Tibial artery (tissue), 4 donors: ENCODE measurements at regions not wholly inside any gene's neighbourhood (a gene's known extent, or its start where the extent isn't known, plus 50 kb on each side); places are given as distances from the start of the nearest gene placed in this dataset.

ENCODE experiments used
- DNase-seq, 2 donors: peaks; one replicate each; pipeline ENCODE4 v3.0.0-alpha.2; 2019
- H3K27ac ChIP-seq, 2 donors: fragments of 200-600 bp; sonication (generic) in 1 of 2; 1 replicate in 1 of 2; 2 replicates in 1 of 2; pipeline ENCODE4 v1.5.1; 2018 to 2019; ENCODE audit warnings: mild to moderate bottlenecking in 1 of 2
- H3K27me3 ChIP-seq, 2 donors: fragments of 200-600 bp; sonication (generic) in 1 of 2; one replicate each; pipeline versions ENCODE4 v1.5.1 to v1.6.0; 2016 to 2019
- H3K36me3 ChIP-seq, 3 donors: fragments of 200-600 bp; sonication (generic) in 2 of 3; one replicate each; pipeline ENCODE4 v1.5.1; 2016 to 2019; ENCODE audit warnings: mild to moderate bottlenecking in 2 of 3
- H3K4me1 ChIP-seq, 4 donors: fragments of 200-600 bp; sonication (generic) in 2 of 4; 1 replicate in 3 of 4; 2 replicates in 1 of 4; pipeline ENCODE4 v1.5.1; 2016 to 2019
- H3K4me3 ChIP-seq, 2 donors: fragments of 200-600 bp; sonication (generic) in 1 of 2; 1 replicate in 1 of 2; 2 replicates in 1 of 2; pipeline ENCODE4 v1.5.1; 2018 to 2019; ENCODE audit warnings: mild to moderate bottlenecking in 2 of 2
- H3K9me3 ChIP-seq, 3 donors: fragments of 200-600 bp; sonication (generic) in 1 of 3; one replicate each; pipeline ENCODE4 v1.5.1; 2016 to 2019
- intact Hi-C: fragments of 100-400 bp; cut with DNase I; formaldehyde crosslinking; loops from one replicate; pipeline ENCODE4 v1.15.0; 2023; ENCODE audit warnings: low total_unique reads
- TF ChIP-seq, protein P1 (sequence below), 2 experiments: fragments of 200-600 bp in 1 of 2; fragments of 450-650 bp in 1 of 2; IDR thresholded peaks; one replicate each; pipeline ENCODE4 v1.5.1; 2017 to 2019; ENCODE audit warnings: antibody characterized with exemption in 2 of 2, mild to moderate bottlenecking in 1 of 2, moderate library complexity in 1 of 2

DNA sequence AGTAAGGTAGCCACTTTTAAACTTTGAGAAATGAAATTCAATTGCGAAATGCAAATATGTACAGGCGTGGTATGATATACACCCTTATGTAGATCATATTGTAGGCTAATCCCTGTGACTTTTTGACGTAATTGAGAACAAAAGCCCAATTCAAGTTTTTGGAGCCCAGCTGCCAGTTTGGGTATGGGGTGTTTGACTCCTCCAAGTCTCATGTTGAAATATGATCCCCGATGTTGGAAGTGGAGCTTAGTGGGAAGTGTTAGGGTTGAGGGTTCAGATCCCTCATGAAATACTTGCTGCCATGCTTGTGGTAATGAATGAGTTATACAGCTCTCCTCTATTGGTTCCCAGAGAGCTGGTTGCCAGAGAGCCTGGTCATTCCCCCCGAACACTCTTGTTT lies 1666.8 kb downstream of the SUCLG1 start:
- Histone ChIP-seq H3K9me3 (no peaks in the 10 kb centered on the region), H3K27ac (no peak overlapping the region), H3K27me3 (no peaks in the 10 kb centered on the region), H3K4me3 (no peak overlapping the region), H3K4me1 (no peaks in the 10 kb centered on the region), H3K36me3 (no peaks in the 10 kb centered on the region)
- intact Hi-C loops, result no loop called here
- no peak for DNase-seq
- TF ChIP-seq, protein P1, sequence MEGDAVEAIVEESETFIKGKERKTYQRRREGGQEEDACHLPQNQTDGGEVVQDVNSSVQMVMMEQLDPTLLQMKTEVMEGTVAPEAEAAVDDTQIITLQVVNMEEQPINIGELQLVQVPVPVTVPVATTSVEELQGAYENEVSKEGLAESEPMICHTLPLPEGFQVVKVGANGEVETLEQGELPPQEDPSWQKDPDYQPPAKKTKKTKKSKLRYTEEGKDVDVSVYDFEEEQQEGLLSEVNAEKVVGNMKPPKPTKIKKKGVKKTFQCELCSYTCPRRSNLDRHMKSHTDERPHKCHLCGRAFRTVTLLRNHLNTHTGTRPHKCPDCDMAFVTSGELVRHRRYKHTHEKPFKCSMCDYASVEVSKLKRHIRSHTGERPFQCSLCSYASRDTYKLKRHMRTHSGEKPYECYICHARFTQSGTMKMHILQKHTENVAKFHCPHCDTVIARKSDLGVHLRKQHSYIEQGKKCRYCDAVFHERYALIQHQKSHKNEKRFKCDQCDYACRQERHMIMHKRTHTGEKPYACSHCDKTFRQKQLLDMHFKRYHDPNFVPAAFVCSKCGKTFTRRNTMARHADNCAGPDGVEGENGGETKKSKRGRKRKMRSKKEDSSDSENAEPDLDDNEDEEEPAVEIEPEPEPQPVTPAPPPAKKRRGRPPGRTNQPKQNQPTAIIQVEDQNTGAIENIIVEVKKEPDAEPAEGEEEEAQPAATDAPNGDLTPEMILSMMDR (IDR thresholded peaks at IDR 0.05), result no peak

DNA sequence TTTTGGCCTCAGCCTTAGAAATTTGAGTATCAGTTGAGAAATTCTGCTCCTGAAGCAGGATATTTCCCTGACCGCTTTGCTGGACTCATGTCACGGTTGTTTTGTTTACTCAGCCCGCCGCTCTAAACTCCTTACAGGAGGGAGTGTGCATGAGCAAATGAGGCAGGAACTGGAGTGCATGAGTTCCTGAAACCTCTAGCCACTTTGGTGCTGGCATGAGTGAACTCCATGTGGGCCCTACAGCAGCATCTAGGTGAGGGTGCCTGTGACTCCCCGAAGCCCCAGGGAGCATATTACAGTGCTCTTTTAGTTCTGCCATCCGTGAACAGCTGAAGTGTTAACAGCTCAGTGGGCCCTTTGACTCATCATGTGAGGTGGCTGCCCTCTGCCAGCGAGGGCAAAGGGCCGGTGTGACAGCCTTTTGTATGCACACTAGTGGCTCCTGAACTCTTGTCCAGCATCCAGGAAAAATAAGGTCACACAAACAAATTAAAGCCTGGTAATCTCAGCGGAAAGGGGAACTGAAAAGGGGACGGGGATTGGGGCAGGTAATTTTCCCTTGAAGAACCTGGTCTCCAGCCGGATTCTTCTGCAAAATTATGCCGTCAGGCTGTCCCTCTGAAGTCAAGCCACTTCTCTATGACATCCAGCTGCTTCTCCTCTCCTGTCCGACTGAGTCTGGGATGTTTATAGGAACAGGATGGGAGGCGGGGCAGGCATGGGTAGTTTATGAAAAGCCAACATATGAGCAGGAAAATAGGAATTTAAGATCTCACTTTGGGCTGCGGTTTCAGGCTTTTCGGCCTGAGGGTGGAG lies 1668.7 kb downstream of the SUCLG1 start:
- H3K9me3 ChIP-seq, result no peaks in the 10 kb centered on the region
- H3K4me3 ChIP-seq, result no peak overlapping the region
- H3K27ac ChIP-seq, result no peak overlapping the region
- no peaks in the 10 kb centered on the region for H3K4me1 ChIP-seq
- TF ChIP-seq, protein P1 (IDR thresholded peaks at IDR 0.05), result no peak
- no peaks in the 10 kb centered on the region for H3K36me3 ChIP-seq
- no peaks in the 10 kb centered on the region for H3K27me3 ChIP-seq
- no peak for DNase-seq
- intact Hi-C loops, result no loop called here

DNA sequence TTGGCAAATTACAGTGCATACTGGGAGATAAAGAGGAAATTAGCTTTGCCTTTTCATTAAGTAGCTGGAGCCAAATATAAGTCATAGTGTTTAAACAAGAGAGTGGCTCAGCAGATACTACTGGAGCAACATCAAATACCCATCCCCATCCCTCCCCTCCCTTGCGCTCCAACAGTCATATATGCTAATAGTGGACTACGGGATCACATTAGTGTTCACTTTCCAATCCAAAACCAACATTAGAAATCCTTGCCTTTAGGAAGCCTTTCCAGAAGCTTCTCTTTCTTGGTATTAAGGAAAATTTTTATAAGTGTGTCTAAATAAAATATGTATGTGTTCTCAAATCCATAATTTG lies 1669.3 kb downstream of the SUCLG1 start:
- intact Hi-C loops, result no loop called here
- TF ChIP-seq, protein P1 (IDR thresholded peaks at IDR 0.05), result no peak
- Histone ChIP-seq H3K36me3 (no peaks in the 10 kb centered on the region), H3K27ac (no peak overlapping the region), H3K4me1 (no peaks in the 10 kb centered on the region), H3K27me3 (no peaks in the 10 kb centered on the region), H3K9me3 (no peaks in the 10 kb centered on the region), H3K4me3 (no peak overlapping the region)
- no peak for DNase-seq

DNA sequence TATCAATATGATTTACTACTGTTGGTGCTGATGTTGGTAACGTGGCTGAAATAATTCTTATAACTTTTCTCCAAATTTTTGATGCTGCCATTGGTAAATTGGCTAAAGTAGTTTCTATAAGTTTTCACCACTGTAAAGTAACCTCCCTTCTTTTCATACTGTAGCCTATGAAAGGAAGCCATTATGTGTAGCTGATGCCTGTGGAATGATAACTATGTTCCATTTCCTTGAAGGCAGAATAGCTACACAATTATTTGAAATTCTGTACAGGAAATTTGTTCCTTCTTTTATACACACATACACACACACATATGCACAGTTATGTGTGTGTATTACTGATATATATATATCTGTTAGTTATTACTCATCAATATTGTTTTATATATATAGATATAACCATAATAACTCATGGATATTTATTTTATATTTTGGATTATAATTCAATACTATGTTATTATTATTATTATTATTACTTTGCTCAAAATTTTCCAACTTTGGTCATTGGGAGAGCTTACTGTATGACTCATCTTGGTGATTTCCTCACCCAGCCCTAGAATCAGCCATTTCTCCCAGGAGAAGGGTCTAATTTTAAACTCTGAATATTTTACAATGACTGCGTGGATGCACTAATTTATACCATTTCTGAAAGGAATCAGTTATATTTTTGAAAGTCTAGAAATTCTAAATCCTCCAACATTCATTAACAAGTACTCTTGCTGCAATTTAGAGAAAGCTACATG lies 1677.7 kb downstream of the SUCLG1 start:
- peaks cover 0 to 3% (median 0%) of the 10 kb centered on the region in 3 donors for H3K9me3 ChIP-seq
- TF ChIP-seq, protein P1 (IDR thresholded peaks at IDR 0.05), result no peak
- H3K4me1 ChIP-seq, result no peaks in the 10 kb centered on the region
- intact Hi-C loops, result no loop called here
- no peak overlapping the region for H3K4me3 ChIP-seq
- no peaks in the 10 kb centered on the region for H3K36me3 ChIP-seq
- H3K27me3 ChIP-seq, result no peaks in the 10 kb centered on the region
- H3K27ac ChIP-seq, result no peak overlapping the region
- no peak for DNase-seq

DNA sequence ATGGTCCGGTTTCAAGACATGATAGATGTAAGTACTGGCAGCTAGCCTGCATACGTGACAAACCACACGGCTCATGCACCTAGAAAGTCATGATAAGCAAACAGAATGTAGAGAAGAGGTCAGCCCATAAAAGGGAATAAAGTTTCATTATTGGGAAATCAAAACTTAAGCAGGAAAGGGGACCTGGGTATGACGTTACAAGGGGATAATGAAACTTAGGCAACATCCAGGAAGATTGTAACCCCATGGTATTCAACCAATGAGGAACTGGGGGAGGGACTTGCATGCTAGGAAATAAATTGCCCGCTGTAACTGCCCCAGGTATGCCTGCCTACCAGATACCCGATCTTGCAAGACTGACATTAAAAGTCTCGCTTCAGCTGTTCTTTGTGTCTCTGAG lies 1679.0 kb downstream of the SUCLG1 start:
- peaks cover 0 to 3% (median 0%) of the 10 kb centered on the region in 3 donors for H3K9me3 ChIP-seq
- intact Hi-C loops, result no loop called here
- no peaks in the 10 kb centered on the region for H3K4me1 ChIP-seq
- DNase-seq, result no peak
- TF ChIP-seq, protein P1 (IDR thresholded peaks at IDR 0.05), result no peak
- H3K36me3 ChIP-seq, result no peaks in the 10 kb centered on the region
- H3K27me3 ChIP-seq, result no peaks in the 10 kb centered on the region
- no peak overlapping the region for H3K4me3 ChIP-seq
- no peak overlapping the region for H3K27ac ChIP-seq
